GM21619 (cell line): ENCODE measurements at regions not wholly inside any gene's neighbourhood (a gene's known extent, or its start where the extent isn't known, plus 50 kb on each side); places are given as distances from the start of the nearest gene placed in this dataset.
A peak's percentile ranks its signal among the peaks of the same experiment; 100 is the strongest.
"Not testable (repeated sequence)": the region's sequence is repeated elsewhere in the genome, so short reads cannot be mapped to it uniquely, and the experiment has no call there.

Source experiments
- ATAC-seq: cut with Tn5 transposase; IDR thresholded peaks from one replicate; pipeline ENCODE4 v1.9.1; 2021; ENCODE audit not compliant: unreplicated experiment

DNA sequence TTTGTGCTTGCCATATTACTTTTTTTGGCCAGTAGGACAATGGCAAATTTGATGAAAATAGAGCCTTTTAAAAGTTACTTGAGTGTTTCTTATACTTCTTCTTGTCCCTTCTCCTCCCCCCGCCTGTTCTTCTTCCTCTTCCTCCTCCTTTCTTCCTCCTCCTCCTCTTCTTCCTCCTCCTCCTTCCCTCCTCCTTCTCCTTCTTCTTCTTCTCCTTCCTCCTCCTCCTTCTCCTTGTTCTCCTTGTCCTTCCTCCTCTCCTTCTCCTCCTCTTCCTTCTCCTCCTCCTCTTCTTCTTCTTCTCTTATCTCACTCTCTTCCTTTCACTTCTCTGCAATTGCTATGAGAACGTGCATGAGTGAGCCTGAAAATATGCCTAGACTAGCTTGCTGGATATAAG is 466.2 kb upstream of the NR5A2 start:
- ATAC-seq = no peak

DNA sequence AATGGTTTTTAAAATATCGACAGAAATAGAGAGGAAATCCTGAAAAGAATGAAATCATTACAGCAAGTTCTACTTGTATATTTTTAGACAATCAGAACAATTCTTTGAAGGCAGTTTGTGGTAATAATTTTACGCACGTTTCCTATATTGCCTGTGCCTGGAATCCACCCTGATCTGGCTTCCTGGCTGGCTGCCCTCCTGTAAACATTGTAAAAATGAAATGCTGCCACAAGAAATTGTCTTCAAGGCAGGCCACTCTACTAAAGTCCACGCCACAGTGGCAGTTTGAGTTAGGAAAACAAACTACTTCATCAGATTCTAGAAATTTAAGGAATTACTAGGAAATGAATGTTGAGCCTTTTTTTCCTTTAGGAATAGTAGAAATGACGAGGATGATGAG is 454.5 kb upstream of the NR5A2 start:
- no peak for ATAC-seq

DNA sequence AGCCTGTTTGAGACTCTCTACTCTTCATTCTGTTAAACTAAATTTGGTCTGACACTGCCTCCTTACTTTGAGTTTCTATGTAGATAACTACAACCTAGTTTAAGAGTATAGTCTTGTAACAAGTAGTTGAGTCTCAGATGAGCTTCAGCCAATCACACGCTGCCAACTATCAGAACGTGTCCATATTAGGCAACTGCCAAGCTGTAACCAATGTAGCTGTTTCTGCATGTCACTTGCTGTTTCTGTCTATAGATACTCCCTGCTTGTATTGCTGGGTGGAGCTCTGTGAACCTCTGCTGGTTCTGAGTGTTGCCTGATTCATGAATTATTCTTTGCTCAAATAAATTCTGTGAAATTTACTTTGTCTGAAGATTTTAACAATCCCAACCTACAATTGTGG is 452.6 kb upstream of the NR5A2 start:
- no peak for ATAC-seq

DNA sequence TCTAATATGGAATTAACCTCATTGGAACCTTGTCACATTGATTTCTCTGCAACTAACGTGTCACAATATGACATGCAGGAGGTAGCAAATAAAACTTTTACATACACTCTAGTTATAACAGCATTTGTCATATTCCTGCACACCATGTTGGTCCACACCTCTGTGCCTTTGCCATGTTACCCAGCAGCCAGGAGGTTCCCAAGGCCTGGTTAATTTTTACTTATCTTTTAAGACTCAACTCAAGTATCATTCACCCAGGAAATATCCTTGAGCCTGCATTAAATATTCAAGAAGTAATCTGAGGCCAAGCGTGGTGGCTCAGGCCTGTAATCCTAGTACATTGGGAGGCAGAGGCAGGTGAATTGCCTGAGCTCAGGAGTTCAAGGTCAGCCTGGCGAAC is 447.2 kb upstream of the NR5A2 start:
- no peak for ATAC-seq

DNA sequence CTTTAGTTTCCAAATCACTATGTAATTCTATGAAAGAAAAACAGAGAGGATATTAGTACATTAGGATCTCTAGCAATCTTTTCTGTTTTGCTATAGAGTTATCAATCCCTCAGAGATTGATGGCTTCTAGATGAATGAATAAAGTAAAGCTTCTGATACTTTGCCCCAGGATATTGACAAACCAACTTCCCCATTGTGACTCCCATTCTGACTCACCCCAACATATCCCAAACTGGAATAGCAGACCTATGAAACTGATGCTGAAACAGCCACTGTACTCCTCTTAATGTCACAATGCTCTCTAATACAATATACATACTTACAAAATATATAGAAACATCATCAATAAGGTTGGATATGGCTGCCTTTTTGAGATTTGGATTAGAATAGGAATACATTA is 442.1 kb upstream of the NR5A2 start:
- no peak for ATAC-seq

DNA sequence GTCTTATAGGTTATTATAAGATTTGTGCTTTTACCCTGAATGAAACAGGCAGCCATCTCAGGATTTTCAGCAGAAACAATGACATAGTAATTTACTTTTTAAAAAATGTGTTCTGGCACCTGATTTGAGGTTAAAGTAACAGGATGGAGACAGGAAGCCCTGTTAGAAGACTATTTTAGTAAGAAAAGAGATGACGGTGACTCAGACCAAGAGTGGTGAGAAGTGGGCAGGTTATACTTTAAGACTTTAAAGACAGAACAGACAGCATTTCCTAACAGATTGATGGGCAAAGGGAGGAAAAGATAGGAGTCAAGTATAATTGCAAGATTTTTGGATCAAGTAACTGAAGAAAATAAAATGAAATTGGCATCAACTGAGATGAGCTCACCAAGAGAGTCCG is 436.8 kb upstream of the NR5A2 start:
- ATAC-seq = peak; percentile 97

DNA sequence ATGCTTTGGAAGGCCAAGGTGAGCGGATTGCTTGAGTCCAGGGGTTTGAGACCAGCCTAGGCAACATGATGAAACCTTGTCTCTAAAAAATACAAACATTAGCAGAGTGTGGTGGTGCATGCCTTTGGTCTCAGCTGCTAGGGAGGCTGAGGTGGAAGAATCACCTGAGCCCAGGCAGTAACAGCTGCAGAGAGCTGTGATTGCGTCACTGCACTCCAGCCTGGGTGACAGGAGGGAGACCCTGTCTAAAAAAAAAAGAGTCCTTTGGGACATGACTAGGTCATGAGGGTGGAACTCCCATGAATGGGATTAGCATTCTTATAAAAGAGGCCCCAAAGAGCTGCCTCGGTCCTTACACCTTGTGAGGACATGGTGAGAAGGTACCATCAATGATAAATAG is 436.0 kb upstream of the NR5A2 start:
- ATAC-seq = no peak

DNA sequence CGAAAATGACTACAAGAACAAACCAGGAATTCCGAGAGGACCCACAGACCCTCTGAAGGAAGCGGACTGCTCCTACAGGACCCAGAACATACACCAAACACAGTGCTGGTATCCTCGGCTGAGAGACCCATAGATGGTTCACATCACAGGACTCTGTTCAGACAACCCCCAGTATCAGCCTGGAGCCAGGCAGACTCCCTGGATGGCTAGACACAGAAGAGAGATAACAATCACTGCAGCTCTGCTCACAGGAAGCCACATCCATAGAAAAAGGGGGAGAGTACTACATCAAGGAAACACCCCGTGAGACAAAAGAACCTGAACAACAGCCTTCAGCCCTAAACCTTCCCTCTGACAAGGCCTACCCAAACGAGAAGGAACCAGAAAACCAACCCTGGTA is 434.0 kb upstream of the NR5A2 start:
- no peak for ATAC-seq

DNA sequence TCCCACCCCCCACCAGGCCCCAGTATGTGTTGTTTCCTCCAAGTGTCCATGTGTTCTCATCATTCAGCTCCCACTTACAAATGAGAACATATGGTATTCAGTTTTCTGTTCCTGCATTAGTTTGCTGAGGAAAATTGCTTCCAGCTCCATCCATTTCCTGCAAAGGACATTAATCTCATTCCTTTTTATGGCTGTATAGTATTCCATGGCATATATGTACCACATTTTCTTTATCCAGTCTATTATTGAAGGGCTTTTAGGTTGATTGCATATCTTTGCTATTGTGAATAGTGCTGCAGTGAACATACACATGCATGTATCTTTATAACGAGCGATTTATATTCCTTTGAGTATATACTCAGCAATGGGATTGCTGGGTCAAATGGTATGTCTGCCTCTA is 431.1 kb upstream of the NR5A2 start:
- ATAC-seq = not testable (repeated sequence)

DNA sequence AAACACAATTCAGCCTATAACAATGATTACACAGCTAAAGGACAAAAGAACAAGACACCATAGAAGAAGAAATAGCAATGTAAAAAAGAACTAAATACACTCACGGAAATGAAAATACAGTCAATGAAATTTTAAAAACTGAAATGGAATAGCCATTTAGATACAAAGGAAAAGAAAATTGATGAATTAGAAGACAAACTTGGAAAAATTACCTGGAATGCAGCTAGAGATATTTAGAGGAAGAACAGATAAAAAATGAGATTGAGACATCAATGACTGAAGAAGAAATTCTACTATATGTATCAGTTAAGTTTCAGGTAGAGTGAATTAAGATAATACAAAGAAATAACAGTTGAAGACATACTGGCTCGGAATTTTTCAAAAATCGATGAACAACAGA is 430.4 kb upstream of the NR5A2 start:
- no peak for ATAC-seq

DNA sequence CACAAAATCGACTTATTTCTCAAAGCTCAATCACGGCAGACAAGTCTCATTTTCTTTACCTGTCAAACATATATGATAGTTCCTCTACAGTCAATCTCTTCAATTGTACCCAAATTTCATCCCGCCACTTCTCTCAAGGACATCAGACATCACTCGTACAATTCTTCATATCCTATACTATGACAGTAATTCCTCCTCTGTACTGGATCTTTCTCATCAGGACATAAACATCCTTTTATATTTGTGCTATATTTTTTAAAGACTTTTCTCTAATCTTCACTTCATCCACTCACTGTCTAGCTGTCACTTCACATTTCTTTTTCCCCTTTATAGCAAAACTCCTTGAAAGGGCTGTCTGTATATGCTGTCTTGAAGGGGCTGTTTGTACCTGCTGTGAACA is 419.1 kb upstream of the NR5A2 start:
- no peak for ATAC-seq

DNA sequence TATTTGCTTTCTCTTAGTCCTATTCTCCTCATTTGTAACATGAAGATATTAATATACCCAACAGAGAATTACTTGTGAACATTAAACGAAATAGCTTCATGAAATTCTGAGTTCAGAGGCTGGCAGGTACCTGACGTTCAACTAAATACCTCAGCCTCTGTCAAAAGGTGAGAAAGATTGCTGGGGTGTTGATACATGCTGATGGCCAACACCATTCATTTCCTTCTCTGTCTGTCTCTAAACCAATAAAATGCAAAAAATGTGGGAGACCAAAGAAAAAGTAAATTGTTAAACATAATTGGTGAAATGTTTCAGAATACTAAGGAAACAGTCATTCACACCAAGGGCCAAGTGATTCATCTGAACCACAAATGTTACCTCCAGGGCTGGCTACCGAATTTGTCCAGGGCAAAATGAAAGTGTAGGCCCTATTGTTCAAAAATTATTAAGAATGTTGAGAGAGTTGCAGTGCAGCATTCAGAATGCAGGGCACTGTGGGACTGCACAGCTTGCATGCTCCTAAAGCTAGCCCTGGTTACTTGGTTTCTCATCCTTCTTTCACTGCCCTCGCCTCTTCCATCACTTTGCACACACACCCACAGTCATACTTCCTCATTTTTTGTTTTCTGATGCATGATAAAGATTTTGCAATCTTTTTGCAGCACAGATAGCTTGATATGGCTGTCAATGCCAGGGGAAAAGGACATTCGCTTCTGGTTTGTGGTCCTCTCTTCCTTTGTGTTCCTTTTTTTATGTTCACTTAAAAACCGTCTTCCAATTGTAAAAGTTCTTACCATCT is 414.3 kb upstream of the NR5A2 start:
- no peak for ATAC-seq

DNA sequence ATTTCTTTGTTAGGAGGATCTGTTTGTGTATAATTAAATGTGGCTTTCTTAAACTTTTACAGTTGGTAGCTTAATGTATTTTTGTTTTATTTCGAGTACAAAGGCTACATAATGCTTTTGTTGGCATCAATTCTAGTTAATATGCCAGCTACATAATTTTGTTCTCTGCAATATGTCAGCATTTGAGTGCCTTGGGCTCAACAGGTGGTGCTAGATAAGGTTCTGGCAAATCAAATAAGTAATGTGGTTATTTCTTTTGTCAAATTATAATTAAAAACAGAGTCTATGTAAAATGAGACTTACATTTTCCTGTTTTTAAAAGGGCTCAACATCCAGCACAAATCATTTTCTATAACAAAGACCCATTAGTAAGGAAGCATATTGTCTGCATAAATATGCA is 410.6 kb upstream of the NR5A2 start:
- no peak for ATAC-seq

DNA sequence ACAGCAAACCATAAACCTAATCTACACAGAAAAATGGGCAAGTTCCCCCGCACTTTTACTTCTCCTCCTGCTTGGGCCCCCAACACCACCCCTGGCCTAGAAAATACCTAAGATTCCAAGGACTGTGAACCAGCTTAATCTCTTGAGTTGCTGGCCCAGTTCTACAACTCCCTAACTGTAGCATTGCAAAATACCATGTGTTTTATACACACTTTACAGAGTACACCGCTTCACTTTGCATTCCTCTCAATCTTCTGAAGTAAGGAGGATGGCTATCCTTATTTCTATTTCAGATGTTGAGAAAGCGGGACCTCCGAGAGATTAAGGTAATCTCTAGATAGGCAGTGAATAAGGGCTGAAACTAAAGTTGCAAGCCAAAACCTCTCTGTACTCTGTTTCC is 408.3 kb upstream of the NR5A2 start:
- ATAC-seq = no peak

DNA sequence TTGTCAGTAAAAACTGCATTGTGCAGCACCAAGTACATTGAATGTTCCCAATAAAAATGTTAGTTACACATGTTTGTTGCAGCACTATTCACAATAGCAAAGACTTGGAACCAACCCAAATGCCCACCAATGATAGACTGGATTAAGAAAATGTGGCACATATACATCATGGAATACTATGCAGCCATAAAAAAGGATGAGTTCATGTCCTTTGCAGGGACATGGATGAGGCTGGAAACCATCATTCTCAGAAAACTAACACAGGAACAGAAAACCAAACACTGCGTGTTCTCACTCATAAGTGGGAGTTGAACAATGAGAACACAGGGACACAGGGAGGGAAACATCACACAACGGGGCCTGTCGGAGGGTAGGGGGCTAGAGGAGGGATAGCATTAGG is 401.3 kb upstream of the NR5A2 start:
- ATAC-seq = not testable (repeated sequence)

DNA sequence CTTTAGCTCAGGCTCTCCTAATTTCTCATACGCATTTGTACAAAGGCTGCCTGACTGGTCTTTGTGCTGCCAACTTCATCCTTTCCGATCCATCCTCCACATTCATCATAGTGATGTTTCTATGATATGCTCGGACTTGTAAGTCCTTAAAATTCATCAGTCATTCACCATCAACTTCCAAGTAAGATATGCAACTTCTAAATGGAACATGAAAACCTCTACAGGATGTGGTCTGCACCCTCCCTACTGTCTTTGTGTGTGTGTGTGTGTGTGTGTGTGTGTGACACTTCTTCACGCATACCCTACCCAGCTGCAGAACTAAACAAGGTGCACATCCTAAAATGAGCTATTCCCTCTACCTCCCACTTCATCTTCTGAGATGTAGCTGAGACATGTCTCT is 397.9 kb upstream of the NR5A2 start:
- ATAC-seq = no peak

DNA sequence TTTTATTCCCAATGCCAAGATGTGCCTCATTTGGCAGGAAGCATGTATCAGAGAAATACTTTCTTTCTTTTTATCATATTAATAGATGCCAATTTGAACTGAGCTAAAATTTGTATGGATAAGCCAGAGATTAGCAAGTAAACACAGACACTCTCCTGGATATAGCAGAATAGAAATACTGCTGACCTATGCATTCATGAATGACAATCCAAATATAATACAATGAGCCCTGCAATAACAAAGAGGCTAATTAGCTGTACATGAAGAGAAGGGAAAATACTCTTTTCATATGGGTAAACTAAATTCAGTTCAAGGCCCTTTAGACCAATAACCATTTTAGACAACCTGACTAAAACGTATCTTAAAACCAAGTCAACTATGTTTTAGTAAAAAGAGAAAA is 388.1 kb upstream of the NR5A2 start:
- ATAC-seq = no peak

DNA sequence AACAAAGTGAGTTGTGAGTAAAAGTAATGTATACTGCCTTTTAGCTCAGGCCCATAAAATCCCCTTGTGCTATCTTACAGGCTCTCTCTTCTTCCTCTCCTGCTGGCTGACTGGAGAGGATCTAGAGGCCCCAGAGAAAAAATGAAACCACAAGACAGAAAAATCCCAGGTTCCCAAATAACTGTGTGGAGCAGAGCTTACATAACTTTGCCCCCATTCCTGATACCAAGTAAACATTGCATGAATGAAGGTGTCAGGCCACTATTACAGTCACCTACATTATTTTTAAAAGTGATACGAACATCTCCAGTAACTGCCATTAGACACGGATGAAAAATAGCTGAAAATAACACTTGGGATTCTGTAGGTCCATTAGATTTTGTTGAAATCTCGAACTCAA is 386.0 kb upstream of the NR5A2 start:
- no peak for ATAC-seq

DNA sequence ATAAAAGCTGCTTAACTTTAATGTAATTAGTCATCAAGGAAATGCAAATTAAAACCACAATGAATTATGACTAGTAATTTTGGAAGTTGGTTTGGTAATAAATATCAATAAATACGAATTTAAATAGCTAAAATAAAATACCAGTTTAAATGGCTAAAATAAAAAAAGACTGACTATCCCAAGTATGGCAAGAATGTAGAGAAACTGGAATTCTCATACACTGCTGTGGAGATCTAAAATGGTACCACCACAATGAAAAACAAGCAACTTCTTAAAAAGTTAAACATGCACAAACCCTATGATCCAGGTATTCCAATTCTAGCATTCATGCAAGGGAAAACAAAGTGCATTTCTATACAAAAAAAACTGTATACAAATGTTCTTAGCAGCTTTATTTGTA is 382.6 kb upstream of the NR5A2 start:
- no peak for ATAC-seq

DNA sequence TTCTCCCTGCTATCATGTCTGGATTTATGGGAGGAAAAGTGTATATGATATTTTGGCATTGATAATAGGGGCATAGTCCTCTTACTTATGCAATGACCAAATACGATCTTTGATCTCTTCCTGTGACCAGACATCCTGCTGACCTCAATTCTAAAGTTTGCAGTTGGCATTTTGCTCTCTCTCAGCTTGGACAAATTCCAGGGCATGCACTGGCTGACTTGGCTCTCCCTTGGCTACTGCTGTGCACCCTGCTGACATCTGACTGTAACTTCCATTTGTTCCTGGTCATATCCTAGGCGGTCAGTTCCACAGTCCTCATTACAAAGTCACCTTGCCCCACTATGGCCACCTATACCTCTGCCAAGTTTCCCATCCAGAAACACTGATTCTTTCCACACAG is 380.7 kb upstream of the NR5A2 start:
- no peak for ATAC-seq

DNA sequence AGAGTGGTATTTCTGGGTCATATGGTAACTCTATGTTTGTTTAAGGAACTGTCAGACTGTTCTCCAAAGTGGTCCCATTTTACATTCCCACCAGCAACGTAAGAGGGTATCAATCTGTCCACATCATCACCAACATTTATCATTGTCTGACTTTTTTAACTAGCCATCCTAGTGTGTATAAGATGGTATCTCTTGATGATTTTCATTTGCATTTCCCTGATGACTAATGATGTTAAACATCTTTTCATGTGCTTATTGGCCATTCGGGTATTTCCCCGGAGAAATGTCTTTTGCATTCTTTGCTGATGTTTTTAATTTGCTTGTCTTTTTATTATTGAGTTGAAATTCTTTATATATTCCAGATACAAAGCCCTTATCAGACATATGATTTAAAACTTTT is 370.1 kb upstream of the NR5A2 start:
- ATAC-seq = no peak

DNA sequence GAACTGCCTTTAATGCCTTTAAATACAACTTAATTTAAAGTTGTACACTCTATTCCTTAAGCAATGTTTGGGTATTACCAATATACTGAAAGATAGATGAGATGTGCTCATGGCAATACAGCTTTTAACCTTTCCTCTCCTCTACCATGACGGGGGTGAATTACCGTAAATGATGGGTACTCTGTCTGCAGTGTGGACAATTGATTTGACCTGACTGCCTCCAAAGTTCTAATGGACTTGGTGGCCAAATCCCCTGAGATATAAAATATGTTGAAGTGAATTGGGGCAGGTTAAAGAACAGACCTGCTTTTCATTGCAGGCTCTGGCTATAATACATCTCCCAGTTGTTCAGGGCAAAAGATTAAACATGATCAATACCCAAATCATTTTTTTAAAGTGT is 367.4 kb upstream of the NR5A2 start:
- no peak for ATAC-seq

DNA sequence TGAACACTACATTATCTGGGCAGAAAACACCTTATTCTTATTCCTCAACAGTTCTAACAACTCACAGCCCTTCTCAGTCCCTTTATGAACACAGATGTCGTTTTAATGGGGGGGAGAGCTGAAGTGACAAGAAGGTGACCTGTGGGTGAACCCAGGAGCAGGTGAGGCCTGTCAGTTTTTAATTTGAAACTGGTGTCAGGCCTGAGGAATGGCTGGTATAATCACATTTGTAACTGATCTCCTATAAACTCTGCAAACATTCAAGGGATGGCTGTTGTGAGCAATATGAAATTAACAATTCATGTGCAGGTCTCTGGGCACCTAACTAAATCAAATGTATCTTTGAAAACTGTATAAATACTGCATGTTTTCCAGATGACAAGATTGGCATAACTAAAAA is 362.1 kb upstream of the NR5A2 start:
- ATAC-seq = no peak
